ENCODE measurements at regions not wholly inside any gene's neighbourhood (a gene's known extent, or its start where the extent isn't known, plus 50 kb on each side); places are given as distances from the start of the nearest gene placed in this dataset.

DNA sequence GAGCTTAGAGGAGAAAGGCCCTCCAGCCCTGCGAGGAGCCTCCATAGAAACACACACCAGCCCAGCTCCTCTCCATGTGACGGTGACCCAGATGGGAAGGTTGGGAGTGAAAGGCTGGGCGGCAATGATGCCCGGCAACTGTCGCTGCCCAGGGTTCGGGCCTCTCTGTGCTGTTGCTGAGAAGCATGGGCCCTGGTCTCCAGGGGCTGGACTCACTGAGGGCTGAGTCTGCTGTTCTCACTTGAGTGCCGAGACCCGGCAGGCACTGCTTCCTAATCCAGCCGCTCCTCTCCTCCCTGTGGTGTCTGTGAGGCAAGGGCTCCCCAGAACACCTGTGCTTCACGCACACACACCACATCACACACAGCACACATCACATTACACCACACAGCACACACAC lies 493.6 kb downstream of the GADD45G start:
- WGBS, 2 donors: 78 to 87% methylated on average over 10 of the region's 10 CpGs
- Histone ChIP-seq H3K27me3 (peaks cover 0 to 7% (median 0%) of the 10 kb centered on the region in 7 donors), H3K36me3 (no peaks in the 10 kb centered on the region), H3K9me3 (no peaks in the 10 kb centered on the region), H3K4me1 (peaks cover 0 to 21% (median 4%) of the 10 kb centered on the region in 9 donors), H3K27ac (no peak overlapping the region), H3K4me3 (no peak overlapping the region)
- DNase-seq (no peak), ATAC-seq (no peak)
- intact Hi-C loops (cut with DNase I): loop anchor here (2.0 to 10.0 kb wide), 10 partner anchors 94 to 496 kb away; no protein-coding TSS in a partner anchor
- TF ChIP-seq, protein P1, sequence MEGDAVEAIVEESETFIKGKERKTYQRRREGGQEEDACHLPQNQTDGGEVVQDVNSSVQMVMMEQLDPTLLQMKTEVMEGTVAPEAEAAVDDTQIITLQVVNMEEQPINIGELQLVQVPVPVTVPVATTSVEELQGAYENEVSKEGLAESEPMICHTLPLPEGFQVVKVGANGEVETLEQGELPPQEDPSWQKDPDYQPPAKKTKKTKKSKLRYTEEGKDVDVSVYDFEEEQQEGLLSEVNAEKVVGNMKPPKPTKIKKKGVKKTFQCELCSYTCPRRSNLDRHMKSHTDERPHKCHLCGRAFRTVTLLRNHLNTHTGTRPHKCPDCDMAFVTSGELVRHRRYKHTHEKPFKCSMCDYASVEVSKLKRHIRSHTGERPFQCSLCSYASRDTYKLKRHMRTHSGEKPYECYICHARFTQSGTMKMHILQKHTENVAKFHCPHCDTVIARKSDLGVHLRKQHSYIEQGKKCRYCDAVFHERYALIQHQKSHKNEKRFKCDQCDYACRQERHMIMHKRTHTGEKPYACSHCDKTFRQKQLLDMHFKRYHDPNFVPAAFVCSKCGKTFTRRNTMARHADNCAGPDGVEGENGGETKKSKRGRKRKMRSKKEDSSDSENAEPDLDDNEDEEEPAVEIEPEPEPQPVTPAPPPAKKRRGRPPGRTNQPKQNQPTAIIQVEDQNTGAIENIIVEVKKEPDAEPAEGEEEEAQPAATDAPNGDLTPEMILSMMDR (IDR thresholded peaks at IDR 0.05): no peak

DNA sequence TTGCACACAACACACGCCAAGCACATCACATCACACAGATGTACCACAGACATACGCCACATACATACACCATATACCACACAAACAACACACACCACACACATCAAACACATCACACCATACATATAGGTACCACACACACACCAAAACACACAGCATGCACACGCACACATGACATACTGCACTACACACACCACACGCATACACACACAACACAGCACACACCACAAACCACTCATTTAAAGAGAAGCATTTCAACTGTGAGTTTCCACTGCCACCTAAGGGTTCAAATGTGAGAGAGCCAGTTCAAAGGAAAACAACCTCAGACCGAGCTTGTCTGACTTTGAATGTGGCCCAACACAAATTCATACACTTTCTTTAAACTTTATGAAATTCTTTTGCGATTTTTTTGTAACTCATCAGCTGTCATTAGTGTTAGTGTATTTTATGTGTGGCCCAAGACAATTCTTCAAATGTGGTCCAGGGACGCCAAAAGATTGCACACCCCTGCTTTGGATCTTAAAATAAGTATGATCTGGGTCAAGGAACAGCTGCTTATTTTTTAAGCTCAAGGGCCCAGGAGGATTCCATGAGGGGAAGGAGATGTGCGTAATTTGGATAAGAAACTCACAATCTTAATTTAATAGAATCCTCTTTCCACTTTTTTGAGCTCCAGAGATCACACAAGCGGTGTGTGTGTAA lies 494.6 kb downstream of the GADD45G start:
- WGBS, 2 donors: 63 to 65% methylated on average over 9 of the region's 9 CpGs
- peaks cover 0 to 7% (median 0%) of the 10 kb centered on the region in 7 donors for H3K27me3 ChIP-seq
- TF ChIP-seq, protein P1 (IDR thresholded peaks at IDR 0.05): peak in 7 of 9 donors; percentile 48 to 72 (median 62)
- intact Hi-C loops (cut with DNase I): loop anchor here (1.0 to 10.0 kb wide), 11 partner anchors 95 to 501 kb away; no protein-coding TSS in a partner anchor
- ATAC-seq: peak; percentile 29 to 61 (median 54)
- no peaks in the 10 kb centered on the region for H3K9me3 ChIP-seq
- H3K27ac ChIP-seq: no peak overlapping the region
- H3K4me3 ChIP-seq: no peak overlapping the region
- H3K36me3 ChIP-seq: no peaks in the 10 kb centered on the region
- H3K4me1 ChIP-seq: peaks cover 0 to 21% (median 4%) of the 10 kb centered on the region in 9 donors
- no peak for DNase-seq

DNA sequence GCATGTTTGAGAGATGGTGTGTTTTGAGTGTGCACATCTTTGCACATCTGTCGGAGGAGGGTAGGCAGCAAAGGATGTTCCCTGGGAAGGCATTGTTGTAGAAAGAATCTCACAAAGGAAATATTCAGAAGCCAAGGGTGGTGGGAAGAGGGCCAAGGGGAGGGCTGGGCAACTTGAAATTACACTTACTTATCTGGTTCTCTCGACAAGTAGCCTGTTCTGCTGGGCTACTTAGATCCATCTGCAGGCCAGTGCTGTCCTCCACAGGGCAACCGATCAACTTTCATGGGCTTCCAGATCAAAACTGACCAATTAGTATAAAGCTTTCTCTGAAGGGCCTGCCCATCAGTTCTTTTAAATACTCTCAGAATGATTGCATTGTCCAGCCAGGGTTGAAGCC lies 495.2 kb downstream of the GADD45G start:
- Histone ChIP-seq H3K36me3 (no peaks in the 10 kb centered on the region), H3K27me3 (peaks cover 0 to 7% (median 0%) of the 10 kb centered on the region in 7 donors), H3K4me1 (peaks cover 0 to 21% (median 4%) of the 10 kb centered on the region in 9 donors), H3K4me3 (no peak overlapping the region), H3K9me3 (no peaks in the 10 kb centered on the region), H3K27ac (no peak overlapping the region)
- intact Hi-C loops (cut with DNase I): loop anchor here in 5 of 10 donors (2.0 to 10.0 kb wide), 5 partner anchors 298 to 497 kb away; partner anchors contain the start of gene GADD45G (in 1 of the 5)
- 54 to 59% methylated on average over 3 of the region's 3 CpGs for WGBS, 2 donors
- ATAC-seq: no peak
- TF ChIP-seq, protein P1 (IDR thresholded peaks at IDR 0.05): no peak
- no peak for DNase-seq

DNA sequence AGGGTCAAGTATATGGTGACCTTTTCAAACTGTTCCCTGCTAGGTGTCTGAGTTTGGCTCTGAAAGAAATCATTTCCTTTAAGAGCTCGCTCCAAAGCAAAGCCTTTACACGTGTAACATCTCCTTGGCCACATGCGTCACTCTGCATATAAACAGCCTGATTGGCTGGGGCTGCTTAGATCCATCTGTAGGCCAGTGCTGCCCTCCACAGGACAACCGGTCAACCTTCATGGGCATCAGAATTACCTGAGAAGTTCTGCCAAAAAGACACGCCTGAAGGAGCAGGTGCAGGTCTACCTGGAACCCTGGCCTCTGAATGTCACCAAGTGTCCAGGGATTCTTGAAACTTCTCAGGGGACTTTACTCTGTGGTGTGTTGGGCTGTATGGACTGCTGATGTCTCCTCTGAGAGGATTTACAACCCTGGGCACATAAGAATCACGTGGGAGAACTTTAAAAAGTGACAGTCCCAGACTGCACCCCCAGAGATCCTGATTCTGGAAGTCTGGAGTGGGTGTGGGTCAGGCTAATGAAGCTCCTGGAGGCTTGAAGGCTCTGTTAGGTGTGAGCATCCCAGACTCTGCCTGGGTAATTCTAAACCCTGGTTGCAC lies 497.6 kb downstream of the GADD45G start:
- 14 to 19% methylated on average over 6 of the region's 6 CpGs for WGBS, 2 donors
- Histone ChIP-seq H3K4me1 (peaks cover 2 to 32% (median 15%) of the 10 kb centered on the region in 9 donors), H3K36me3 (no peaks in the 10 kb centered on the region), H3K27ac (no peak overlapping the region), H3K4me3 (no peak overlapping the region), H3K27me3 (no peaks in the 10 kb centered on the region), H3K9me3 (no peaks in the 10 kb centered on the region)
- intact Hi-C loops (cut with DNase I): loop anchor here in 6 of 10 donors (1.0 to 10.0 kb wide), 8 partner anchors 300 to 504 kb away; no protein-coding TSS in a partner anchor
- ATAC-seq (peak; percentile 74 to 88 (median 84)), DNase-seq (peak; percentile 68 to 82)
- TF ChIP-seq, protein P1 (IDR thresholded peaks at IDR 0.05): peak; percentile 43 to 89 (median 77)
